Neural cell (in vitro differentiated cells): ENCODE measurements at regions not wholly inside any gene's neighbourhood (a gene's known extent, or its start where the extent isn't known, plus 50 kb on each side); places are given as distances from the start of the nearest gene placed in this dataset.

ENCODE experiments used
- H2AFZ ChIP-seq: fragments of 200-600, 300-800 bp; sonication (generic), shearing (Covaris generic); 2 replicates; pipeline ENCODE4 v1.6.0; 2014; ENCODE audit warnings: low read depth, mild to moderate bottlenecking, antibody characterized with exemption, low read length, moderate library complexity
- H3F3A ChIP-seq: fragments of 200-600 bp; shearing (Covaris generic); 2 replicates; pipeline ENCODE4 v1.6.1; 2016; ENCODE audit warnings: mild to moderate bottlenecking, moderate library complexity, mixed read lengths, antibody characterized with exemption, low read length; ENCODE audit not compliant: insufficient read depth, poor library complexity, severe bottlenecking
- H3K27ac ChIP-seq: fragments of 200-600, 300-800 bp; sonication (generic), shearing (Covaris generic); 2 replicates; pipeline ENCODE4 v1.5.1; 2014; ENCODE audit warnings: mild to moderate bottlenecking, low read length, moderate library complexity
- H3K27me3 ChIP-seq: fragments of 300-800, 200-600 bp; sonication (generic), shearing (Covaris generic); 2 replicates; pipeline ENCODE4 v1.6.0; 2014; ENCODE audit warnings: mild to moderate bottlenecking, low read depth, low read length, moderate library complexity; ENCODE audit not compliant: insufficient read depth
- H3K36me3 ChIP-seq: fragments of 300-800, 200-600 bp; sonication (generic), shearing (Covaris generic); 2 replicates; pipeline ENCODE4 v1.5.1; 2014; ENCODE audit warnings: mild to moderate bottlenecking, antibody characterized with exemption, low read length, moderate library complexity; ENCODE audit not compliant: insufficient read depth
- H3K4me2 ChIP-seq: fragments of 300-800, 200-600 bp; sonication (generic), shearing (Covaris generic); 2 replicates; pipeline ENCODE4 v1.6.0; 2014; ENCODE audit warnings: mild to moderate bottlenecking, low read length
- H3K4me3 ChIP-seq: fragments of 300-800, 200-600 bp; sonication (generic), shearing (Covaris generic); 2 replicates; pipeline ENCODE4 v1.5.1; 2014; ENCODE audit warnings: mild to moderate bottlenecking, low read length, moderate library complexity
- H3K79me2 ChIP-seq: fragments of 200-600 bp; shearing (Covaris generic); replicated peaks from 2 replicates; pipeline ENCODE4 v1.6.0; 2014; ENCODE audit warnings: mild to moderate bottlenecking, low read length, moderate library complexity; ENCODE audit not compliant: insufficient read depth
- H3K9ac ChIP-seq: fragments of 300-800, 200-600 bp; sonication (generic), shearing (Covaris generic); 2 replicates; pipeline ENCODE4 v1.6.1; 2016; ENCODE audit warnings: mild to moderate bottlenecking, low read length, mixed read lengths
- H3K9me2 ChIP-seq: fragments of 200-600 bp; shearing (Covaris generic); 2 replicates; pipeline ENCODE4 v1.6.1; 2016; ENCODE audit warnings: mild to moderate bottlenecking, low read length, mixed read lengths; ENCODE audit not compliant: insufficient read depth
- H3K9me3 ChIP-seq: fragments of 200-600, 300-800 bp; sonication (generic), shearing (Covaris generic); 2 replicates; pipeline ENCODE4 v1.6.1; 2016; ENCODE audit warnings: mild to moderate bottlenecking, mixed run types, low read length, moderate library complexity, mixed read lengths
- H4K20me1 ChIP-seq: fragments of 200-600 bp; shearing (Covaris generic); 2 replicates; pipeline ENCODE4 v1.6.1; 2016; ENCODE audit warnings: mild to moderate bottlenecking, mixed run types; ENCODE audit not compliant: insufficient read depth
- CTCF ChIP-seq: fragments of 450-650 bp; IDR thresholded peaks from 2 replicates; pipeline ENCODE4 v1.5.1; 2014; ENCODE audit warnings: antibody characterized with exemption, mild to moderate bottlenecking, moderate library complexity; ENCODE audit not compliant: poor library complexity, severe bottlenecking
- EP300 ChIP-seq: fragments of 450-650 bp; conservative IDR thresholded peaks from 2 replicates; pipeline ENCODE4 v1.6.1; 2014; ENCODE audit warnings: antibody characterized with exemption, mild to moderate bottlenecking, moderate library complexity; ENCODE audit not compliant: poor library complexity, severe bottlenecking
- EZH2 ChIP-seq: fragments of 200-600, 300-800 bp; shearing (Covaris generic), sonication (generic); IDR thresholded peaks from 2 replicates; pipeline ENCODE4 v1.6.1; 2014; ENCODE audit warnings: antibody characterized with exemption, low read length, borderline replicate concordance, mild to moderate bottlenecking; ENCODE audit not compliant: insufficient read depth, poor library complexity, severe bottlenecking
- MXI1 ChIP-seq: fragments of 450-650 bp; conservative IDR thresholded peaks from 2 replicates; pipeline ENCODE4 v1.6.1; 2014; ENCODE audit warnings: antibody characterized with exemption, mild to moderate bottlenecking; ENCODE audit not compliant: poor library complexity, severe bottlenecking
- POLR2AphosphoS5 ChIP-seq: IDR thresholded peaks from 2 replicates; pipeline ENCODE4 v1.6.1; 2012
- RAD21 ChIP-seq: fragments of 450-650 bp; conservative IDR thresholded peaks from 2 replicates; pipeline ENCODE4 v1.6.1; 2014; ENCODE audit warnings: antibody characterized with exemption, mild to moderate bottlenecking, moderate library complexity
- REST ChIP-seq: IDR thresholded peaks from 2 replicates; pipeline ENCODE4 v1.6.1; 2012; ENCODE audit warnings: borderline replicate concordance
- SMC3 ChIP-seq: fragments of 450-650 bp; conservative IDR thresholded peaks from 2 replicates; pipeline ENCODE4 v1.6.1; 2014; ENCODE audit warnings: antibody characterized with exemption, mild to moderate bottlenecking, moderate library complexity; ENCODE audit not compliant: poor library complexity
- TAF1 ChIP-seq: IDR thresholded peaks from 2 replicates; pipeline ENCODE4 v1.6.1; 2012; ENCODE audit warnings: low read depth

DNA sequence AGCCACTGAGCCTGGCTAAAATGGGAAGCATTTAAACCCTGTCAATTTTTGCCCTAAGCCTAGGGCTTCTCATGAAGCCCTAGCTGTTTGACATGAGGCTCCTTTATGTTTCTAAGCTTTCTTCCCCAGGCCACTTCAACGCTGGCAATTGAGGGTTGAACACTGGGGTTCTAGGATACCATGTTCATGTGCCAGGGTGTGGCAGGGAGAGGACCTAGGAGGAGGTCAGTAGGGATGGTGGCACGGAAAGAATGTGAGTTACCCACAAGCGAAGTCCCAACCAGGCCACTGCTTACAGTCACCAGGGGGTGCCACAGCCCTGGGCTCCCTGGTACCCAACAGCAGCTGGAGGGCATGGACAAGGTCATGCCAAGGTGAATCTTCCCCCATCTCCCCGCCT, 90.8 kb upstream of the AJAP1 start:
- no peak overlapping the region for H3K27ac ChIP-seq
- H3K9me3 ChIP-seq = no peaks in the 10 kb centered on the region
- H2AFZ ChIP-seq = no peak overlapping the region
- H3K36me3 ChIP-seq = no peaks in the 10 kb centered on the region
- H3K4me3 ChIP-seq = no peak overlapping the region
- no peaks in the 10 kb centered on the region for H3F3A ChIP-seq
- H3K79me2 ChIP-seq = no peaks in the 10 kb centered on the region
- TF ChIP-seq POLR2AphosphoS5 = no peak
- no peak for TF ChIP-seq EP300
- no peak for TF ChIP-seq MXI1
- no peak for TF ChIP-seq SMC3
- no peak for TF ChIP-seq RAD21
- no peak for TF ChIP-seq EZH2
- no peak for TF ChIP-seq REST
- no peak for TF ChIP-seq TAF1
- no peak for TF ChIP-seq CTCF
- H3K9me2 ChIP-seq = no peaks in the 10 kb centered on the region
- H4K20me1 ChIP-seq = no peaks in the 10 kb centered on the region
- H3K9ac ChIP-seq = no peak overlapping the region
- H3K4me2 ChIP-seq = no peak overlapping the region
- no peaks in the 10 kb centered on the region for H3K27me3 ChIP-seq

DNA sequence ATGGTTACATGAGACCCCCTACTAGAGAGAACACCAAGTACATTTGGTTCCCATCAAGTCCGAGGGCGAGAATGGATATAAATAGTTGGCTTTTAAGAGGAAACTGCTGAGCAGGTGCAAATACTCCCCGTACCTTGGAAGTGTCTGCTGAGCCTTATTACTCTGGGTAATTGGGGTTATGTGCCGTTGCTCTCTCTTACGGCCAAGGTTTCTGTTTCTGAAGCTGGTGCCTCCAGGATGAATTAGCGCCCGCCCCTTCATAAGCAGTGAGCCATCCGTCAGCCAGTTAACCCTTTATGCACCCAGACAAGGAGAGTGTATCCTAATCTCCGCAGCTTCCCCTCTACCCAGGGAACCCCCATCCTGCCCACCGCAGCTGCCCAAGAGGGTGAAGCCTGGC, 90.4 kb upstream of the AJAP1 start:
- H3K36me3 ChIP-seq = no peaks in the 10 kb centered on the region
- TF ChIP-seq CTCF = no peak
- TF ChIP-seq TAF1 = no peak
- TF ChIP-seq EP300 = no peak
- no peak for TF ChIP-seq SMC3
- TF ChIP-seq RAD21 = no peak
- TF ChIP-seq MXI1 = no peak
- no peak for TF ChIP-seq REST
- no peak for TF ChIP-seq EZH2
- no peak for TF ChIP-seq POLR2AphosphoS5

More for the DNA sequence above, 90.4 kb upstream of the AJAP1 start:
- Histone ChIP-seq H2AFZ (no peak overlapping the region), H4K20me1 (no peaks in the 10 kb centered on the region), H3K27ac (no peak overlapping the region), H3K9ac (no peak overlapping the region), H3K9me3 (no peaks in the 10 kb centered on the region), H3K27me3 (no peaks in the 10 kb centered on the region), H3K9me2 (no peaks in the 10 kb centered on the region), H3K4me2 (no peak overlapping the region), H3F3A (no peaks in the 10 kb centered on the region), H3K4me3 (no peak overlapping the region), H3K79me2 (no peaks in the 10 kb centered on the region)
